ENCODE measurements at regions not wholly inside any gene's neighbourhood (a gene's known extent, or its start where the extent isn't known, plus 50 kb on each side); places are given as distances from the start of the nearest gene placed in this dataset.

- intact Hi-C loops (cut with micrococcal nuclease) = no loop called here
- H3K27me3 ChIP-seq (ENCODE audit: control insufficient read depth in 2 of 2, insufficient read depth in 2 of 2, low read length in 2 of 2) = no peaks in the 10 kb centered on the region
- H3K27ac ChIP-seq (ENCODE audit: low read depth in 1 of 2, low read length in 2 of 2) = no peak overlapping the region
- no peak overlapping the region for H2AFZ ChIP-seq (ENCODE audit: insufficient read depth, low read depth, low read length, poor library complexity, severe bottlenecking)
- H3K36me3 ChIP-seq (replicated peaks in 1 of 2; ENCODE audit: control insufficient read depth in 1 of 2, insufficient read depth in 2 of 2, low read length in 2 of 2) = no peaks in the 10 kb centered on the region
- Mint-ChIP-seq H3K4me3 (no peak overlapping the region), H3K27ac (no peak overlapping the region), H3K4me1 (no peaks in the 10 kb centered on the region), H3K27me3 (ENCODE audit: low read depth in 3 of 3) (no peaks in the 10 kb centered on the region), H3K36me3 (no peaks in the 10 kb centered on the region), H3K9me3 (peaks cover 2 to 10% (median 4%) of the 10 kb centered on the region in 7 donors)
- WGBS (ENCODE audit: insufficient coverage) = 100% methylated on average over 2 of the region's 8 CpGs
- H3K4me2 ChIP-seq (replicated peaks; ENCODE audit: extremely low read depth, low read length, poor library complexity, severe bottlenecking) = no peak overlapping the region
- TF ChIP-seq CTCF (IDR thresholded peaks at IDR 0.05) = no peak
- DNase-seq = no peak
- H3K4me1 ChIP-seq (ENCODE audit: control insufficient read depth in 1 of 2, insufficient read depth in 2 of 2, low read length in 2 of 2) = no peaks in the 10 kb centered on the region
- H3K4me3 ChIP-seq (replicated peaks in 1 of 3; ENCODE audit: low read depth in 2 of 3, low read length in 3 of 3) = no peak overlapping the region
- H3K9me3 ChIP-seq (replicated peaks in 1 of 2; ENCODE audit: control insufficient read depth in 1 of 2, insufficient read depth in 1 of 2, low read length in 2 of 2) = peaks cover 5 to 7% of the 10 kb centered on the region in 2 donors
- H3K9ac ChIP-seq (ENCODE audit: insufficient read depth, low read length, poor library complexity, severe bottlenecking) = no peak overlapping the region
- no peaks in the 10 kb centered on the region for H3K79me2 ChIP-seq (ENCODE audit: insufficient read depth, low read length)
- H4K20me1 ChIP-seq (ENCODE audit: insufficient read depth, low read length) = no peaks in the 10 kb centered on the region
Measured at GRCh38 chr4:18961266-18961665, 939.7 kb upstream of the LCORL start.

GRCh38 chr4:18957716-18958115, 936.2 kb upstream of the LCORL start:
- Histone ChIP-seq H4K20me1 (ENCODE audit: insufficient read depth, low read length) (no peaks in the 10 kb centered on the region), H3K36me3 (replicated peaks in 1 of 2; ENCODE audit: control insufficient read depth in 1 of 2, insufficient read depth in 2 of 2, low read length in 2 of 2) (no peaks in the 10 kb centered on the region), H3K4me3 (replicated peaks in 1 of 3; ENCODE audit: low read depth in 2 of 3, low read length in 3 of 3) (no peak overlapping the region), H2AFZ (ENCODE audit: insufficient read depth, low read depth, low read length, poor library complexity, severe bottlenecking) (no peak overlapping the region), H3K27me3 (ENCODE audit: control insufficient read depth in 2 of 2, insufficient read depth in 2 of 2, low read length in 2 of 2) (no peaks in the 10 kb centered on the region), H3K4me1 (ENCODE audit: control insufficient read depth in 1 of 2, insufficient read depth in 2 of 2, low read length in 2 of 2) (no peaks in the 10 kb centered on the region), H3K27ac (ENCODE audit: low read depth in 1 of 2, low read length in 2 of 2) (no peak overlapping the region), H3K9me3 (replicated peaks in 1 of 2; ENCODE audit: control insufficient read depth in 1 of 2, insufficient read depth in 1 of 2, low read length in 2 of 2) (peaks cover 0 to 7% of the 10 kb centered on the region in 2 donors), H3K79me2 (ENCODE audit: insufficient read depth, low read length) (no peaks in the 10 kb centered on the region), H3K4me2 (replicated peaks; ENCODE audit: extremely low read depth, low read length, poor library complexity, severe bottlenecking) (no peak overlapping the region), H3K9ac (ENCODE audit: insufficient read depth, low read length, poor library complexity, severe bottlenecking) (no peak overlapping the region)
- no peaks in the 10 kb centered on the region for H3K27me3 Mint-ChIP-seq (ENCODE audit: low read depth in 3 of 3)
- WGBS (ENCODE audit: insufficient coverage) = 96% methylated on average over 3 of the region's 6 CpGs
- no peak for TF ChIP-seq CTCF (IDR thresholded peaks at IDR 0.05)
- H3K36me3 Mint-ChIP-seq = no peaks in the 10 kb centered on the region
- intact Hi-C loops (cut with micrococcal nuclease) = no loop called here
- H3K9me3 Mint-ChIP-seq = peaks cover 4 to 10% (median 4%) of the 10 kb centered on the region in 7 donors
- no peak for DNase-seq
- H3K27ac Mint-ChIP-seq = no peak overlapping the region
- H3K4me1 Mint-ChIP-seq = no peaks in the 10 kb centered on the region
- no peak overlapping the region for H3K4me3 Mint-ChIP-seq
